ENCODE measurements at regions not wholly inside any gene's neighbourhood (a gene's known extent, or its start where the extent isn't known, plus 50 kb on each side); places are given as distances from the start of the nearest gene placed in this dataset.

DNA sequence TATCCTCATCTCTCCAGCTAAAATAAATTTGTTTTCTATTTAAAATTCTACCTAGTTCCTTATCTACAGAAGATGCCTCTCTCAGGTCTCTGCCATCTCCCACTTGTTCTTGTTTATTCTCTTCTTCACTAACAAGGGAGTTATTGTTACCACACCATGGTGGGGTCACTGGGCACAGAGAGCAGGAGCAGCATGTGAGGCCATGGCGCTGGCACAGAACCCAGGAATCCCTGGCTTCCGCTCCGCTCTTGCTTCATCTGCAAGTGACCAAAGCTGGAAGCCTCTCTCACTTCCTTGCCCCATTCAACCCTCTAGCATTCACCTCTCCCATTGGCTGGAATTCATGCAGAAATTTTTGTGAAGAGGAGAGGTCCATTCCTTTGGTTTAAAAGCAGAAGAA lies 190.7 kb upstream of the NCAM1 start:
- TF ChIP-seq POLR2AphosphoS5 (IDR thresholded peaks at IDR 0.05), result no peak
- TF ChIP-seq, protein P1, sequence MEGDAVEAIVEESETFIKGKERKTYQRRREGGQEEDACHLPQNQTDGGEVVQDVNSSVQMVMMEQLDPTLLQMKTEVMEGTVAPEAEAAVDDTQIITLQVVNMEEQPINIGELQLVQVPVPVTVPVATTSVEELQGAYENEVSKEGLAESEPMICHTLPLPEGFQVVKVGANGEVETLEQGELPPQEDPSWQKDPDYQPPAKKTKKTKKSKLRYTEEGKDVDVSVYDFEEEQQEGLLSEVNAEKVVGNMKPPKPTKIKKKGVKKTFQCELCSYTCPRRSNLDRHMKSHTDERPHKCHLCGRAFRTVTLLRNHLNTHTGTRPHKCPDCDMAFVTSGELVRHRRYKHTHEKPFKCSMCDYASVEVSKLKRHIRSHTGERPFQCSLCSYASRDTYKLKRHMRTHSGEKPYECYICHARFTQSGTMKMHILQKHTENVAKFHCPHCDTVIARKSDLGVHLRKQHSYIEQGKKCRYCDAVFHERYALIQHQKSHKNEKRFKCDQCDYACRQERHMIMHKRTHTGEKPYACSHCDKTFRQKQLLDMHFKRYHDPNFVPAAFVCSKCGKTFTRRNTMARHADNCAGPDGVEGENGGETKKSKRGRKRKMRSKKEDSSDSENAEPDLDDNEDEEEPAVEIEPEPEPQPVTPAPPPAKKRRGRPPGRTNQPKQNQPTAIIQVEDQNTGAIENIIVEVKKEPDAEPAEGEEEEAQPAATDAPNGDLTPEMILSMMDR (IDR thresholded peaks at IDR 0.05), result no peak
- TF ChIP-seq POLR2A (IDR thresholded peaks at IDR 0.05), result no peak

All from transverse colon (tissue), 4 donors.